ENCODE measurements at regions not wholly inside any gene's neighbourhood (a gene's known extent, or its start where the extent isn't known, plus 50 kb on each side); places are given as distances from the start of the nearest gene placed in this dataset.
A peak's percentile ranks its signal among the peaks of the same experiment; 100 is the strongest.
"Not testable (repeated sequence)": the region's sequence is repeated elsewhere in the genome, so short reads cannot be mapped to it uniquely, and the experiment has no call there.

DNA sequence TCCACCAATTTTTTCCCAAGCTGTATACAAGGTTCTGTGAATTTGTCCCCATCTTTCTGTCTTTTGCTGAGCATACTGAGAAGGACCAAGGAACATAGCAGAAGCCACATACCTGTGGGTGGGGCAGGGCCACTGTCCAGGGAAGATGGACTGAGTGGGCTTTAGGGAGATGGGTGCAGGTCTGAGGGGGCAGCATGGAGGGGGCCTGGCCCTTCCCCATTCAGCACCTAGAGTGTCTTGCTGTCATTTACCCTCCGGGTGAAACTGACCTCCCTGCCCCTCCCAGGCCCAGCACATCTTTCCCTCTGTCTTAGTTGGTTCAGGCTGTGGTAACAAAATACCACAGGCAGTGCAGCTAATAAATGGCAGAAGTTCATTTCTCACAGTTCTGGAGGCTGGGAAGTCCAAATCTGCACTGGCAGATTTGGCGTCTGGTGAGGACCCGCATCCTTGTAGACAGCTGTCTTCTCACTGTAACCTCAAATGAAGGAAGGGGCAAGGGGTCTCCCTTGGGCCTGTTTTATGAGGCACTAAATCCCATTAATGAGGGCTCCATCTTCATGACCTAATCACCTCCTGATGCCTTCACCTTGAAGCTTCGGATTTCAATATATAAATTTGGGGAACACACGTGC, 180.0 kb upstream of the SMAD3 start:
- Histone ChIP-seq H3K4me3 (ENCODE audit: low read depth, low read length, poor library complexity, severe bottlenecking) (no peak overlapping the region), H3K9me2 (ENCODE audit: insufficient read depth, low read length) (no peaks in the 10 kb centered on the region), H3K9me3 (ENCODE audit: low read length) (peaks cover 14% of the 10 kb centered on the region), H3K27ac (ENCODE audit: low read depth, low read length, poor library complexity, severe bottlenecking) (no peak overlapping the region), H3K4me2 (ENCODE audit: low read length) (no peak overlapping the region), H3K79me2 (ENCODE audit: insufficient read depth, low read depth, low read length) (no peaks in the 10 kb centered on the region), H3K4me1 (ENCODE audit: insufficient read depth, low read length, poor library complexity, severe bottlenecking) (no peaks in the 10 kb centered on the region), H4K20me1 (ENCODE audit: insufficient read depth, low read length) (no peaks in the 10 kb centered on the region), H2AFZ (ENCODE audit: low read length) (no peak overlapping the region), H3K36me3 (ENCODE audit: insufficient read depth, low read length) (no peaks in the 10 kb centered on the region)
- ChIA-PET POLR2A (interaction anchor here (1.0 kb wide), 1 partner anchor 9 kb away, joined by 3 read pairs; no protein-coding TSS in a partner anchor), CTCF (ENCODE audit: unreplicated experiment) (interaction anchor here (0.5 to 0.8 kb wide), 2 partner anchors 17 to 185 kb away, joined by 3 read pairs; no protein-coding TSS in a partner anchor)
- no peak for DNase-seq (ENCODE audit: low spot score)
- no TSS peak for BruUV-seq (replicated peaks)
- intact Hi-C loops (cut with micrococcal nuclease; ENCODE audit: unreplicated experiment): no loop called here
- no peak for TF ChIP-seq CTCF (conservative IDR thresholded peaks at IDR 0.05; ENCODE audit: low read length)
- TF ChIP-seq EZH2phosphoT487 (IDR thresholded peaks at IDR 0.05; ENCODE audit: borderline replicate concordance, low read depth, low read length): no peak

DNA sequence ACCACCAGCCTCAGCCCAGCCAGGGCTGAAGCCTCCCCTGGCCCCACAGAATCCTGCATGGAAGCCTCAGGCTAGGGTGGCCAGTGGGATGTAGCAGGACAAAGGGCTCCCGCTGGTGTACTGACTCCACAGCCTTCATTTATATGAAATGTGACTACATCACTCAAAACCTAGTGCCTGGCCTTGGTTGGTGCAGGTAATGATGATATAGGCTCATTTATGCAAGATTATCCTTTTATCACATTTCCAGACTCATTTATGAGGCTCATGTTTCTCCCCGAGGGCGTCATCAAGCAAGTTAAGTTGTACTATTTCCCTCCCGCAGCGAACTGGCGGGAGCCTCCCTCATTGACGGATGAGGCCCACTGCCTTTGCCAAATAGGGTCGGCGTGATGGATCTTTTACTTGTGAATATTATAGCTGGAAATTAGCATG, 179.1 kb upstream of the SMAD3 start:
- H3K4me1 ChIP-seq (ENCODE audit: insufficient read depth, low read length, poor library complexity, severe bottlenecking): no peaks in the 10 kb centered on the region
- H3K9me2 ChIP-seq (ENCODE audit: insufficient read depth, low read length): no peaks in the 10 kb centered on the region
- H3K4me2 ChIP-seq (ENCODE audit: low read length): no peak overlapping the region
- intact Hi-C loops (cut with micrococcal nuclease; ENCODE audit: unreplicated experiment): no loop called here
- no TSS peak for BruUV-seq (replicated peaks)
- CTCF ChIA-PET (ENCODE audit: unreplicated experiment): interaction anchor here (0.5 to 0.8 kb wide), 2 partner anchors 16 to 186 kb away, joined by 3 read pairs; no protein-coding TSS in a partner anchor
- peaks cover 14% of the 10 kb centered on the region for H3K9me3 ChIP-seq (ENCODE audit: low read length)
- no peak overlapping the region for H3K4me3 ChIP-seq (ENCODE audit: low read depth, low read length, poor library complexity, severe bottlenecking)
- H3K27ac ChIP-seq (ENCODE audit: low read depth, low read length, poor library complexity, severe bottlenecking): no peak overlapping the region
- no peaks in the 10 kb centered on the region for H3K36me3 ChIP-seq (ENCODE audit: insufficient read depth, low read length)
- DNase-seq (ENCODE audit: low spot score): no peak
- no peak overlapping the region for H2AFZ ChIP-seq (ENCODE audit: low read length)
- no peak for TF ChIP-seq CTCF (conservative IDR thresholded peaks at IDR 0.05; ENCODE audit: low read length)
- TF ChIP-seq EZH2phosphoT487 (IDR thresholded peaks at IDR 0.05; ENCODE audit: borderline replicate concordance, low read depth, low read length): no peak
- H3K79me2 ChIP-seq (ENCODE audit: insufficient read depth, low read depth, low read length): no peaks in the 10 kb centered on the region
- POLR2A ChIA-PET: interaction anchor here (1.0 kb wide), 1 partner anchor 10 kb away, joined by 3 read pairs; no protein-coding TSS in a partner anchor
- no peaks in the 10 kb centered on the region for H4K20me1 ChIP-seq (ENCODE audit: insufficient read depth, low read length)

DNA sequence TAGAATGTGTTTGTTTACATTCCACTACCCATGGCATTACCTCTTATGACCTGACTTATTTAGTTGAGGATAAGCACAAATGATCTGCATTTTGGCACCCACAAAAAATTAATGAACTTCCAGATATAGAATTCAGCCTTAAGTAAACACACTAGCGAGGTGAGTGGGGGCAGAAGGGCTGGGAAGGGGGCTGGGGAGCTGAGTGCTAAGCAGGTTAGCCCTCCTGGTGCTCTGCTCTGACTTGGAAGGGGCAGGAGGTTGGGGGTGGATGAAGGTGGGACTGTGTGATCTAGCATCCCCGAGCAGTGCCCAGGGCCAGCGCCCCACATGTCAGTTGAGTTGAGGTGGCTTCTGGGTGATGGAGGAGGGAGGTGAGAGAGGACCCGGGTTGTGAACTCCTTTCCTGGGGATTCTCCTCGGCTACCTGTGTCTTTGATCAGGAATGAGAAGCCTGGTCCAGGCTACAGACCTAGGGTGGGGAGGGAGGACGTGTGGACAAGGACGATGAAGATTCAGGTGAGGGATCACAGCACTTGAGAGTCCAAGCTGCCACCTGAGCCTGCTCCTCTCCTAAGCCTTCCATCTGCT, 178.6 kb upstream of the SMAD3 start:
- Histone ChIP-seq H2AFZ (ENCODE audit: low read length) (no peak overlapping the region), H3K4me2 (ENCODE audit: low read length) (no peak overlapping the region), H3K9me3 (ENCODE audit: low read length) (peaks cover 14% of the 10 kb centered on the region), H3K9me2 (ENCODE audit: insufficient read depth, low read length) (no peaks in the 10 kb centered on the region), H3K79me2 (ENCODE audit: insufficient read depth, low read depth, low read length) (no peaks in the 10 kb centered on the region), H3K4me1 (ENCODE audit: insufficient read depth, low read length, poor library complexity, severe bottlenecking) (no peaks in the 10 kb centered on the region), H3K4me3 (ENCODE audit: low read depth, low read length, poor library complexity, severe bottlenecking) (no peak overlapping the region), H3K36me3 (ENCODE audit: insufficient read depth, low read length) (no peaks in the 10 kb centered on the region), H4K20me1 (ENCODE audit: insufficient read depth, low read length) (no peaks in the 10 kb centered on the region), H3K27ac (ENCODE audit: low read depth, low read length, poor library complexity, severe bottlenecking) (no peak overlapping the region)
- intact Hi-C loops (cut with micrococcal nuclease; ENCODE audit: unreplicated experiment): no loop called here
- BruUV-seq (replicated peaks): no TSS peak
- ChIA-PET POLR2A (interaction anchor here (1.0 kb wide), 1 partner anchor 10 kb away, joined by 3 read pairs; no protein-coding TSS in a partner anchor), CTCF (ENCODE audit: unreplicated experiment) (no interaction called here)
- DNase-seq (ENCODE audit: low spot score): no peak
- TF ChIP-seq EZH2phosphoT487 (IDR thresholded peaks at IDR 0.05; ENCODE audit: borderline replicate concordance, low read depth, low read length) (no peak), CTCF (conservative IDR thresholded peaks at IDR 0.05; ENCODE audit: low read length) (no peak)

DNA sequence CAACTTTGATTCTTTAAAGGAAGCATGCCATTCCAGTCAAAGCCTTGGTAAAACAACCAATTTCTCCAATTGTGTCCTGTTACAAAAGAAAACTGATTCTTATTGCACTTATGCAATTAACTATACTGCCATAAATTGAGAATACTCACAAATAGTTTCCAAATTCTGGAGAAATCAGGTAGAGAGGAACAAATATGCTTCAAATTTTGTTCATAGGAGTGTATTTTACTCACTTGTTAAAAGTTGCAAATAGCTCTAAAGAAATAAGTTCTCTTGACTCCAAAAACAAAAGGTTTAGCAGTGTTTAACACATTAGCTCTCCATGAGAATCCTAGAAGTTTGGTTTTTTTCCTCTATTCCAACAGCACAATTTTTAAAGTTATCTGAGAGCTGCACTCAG, 176.1 kb upstream of the SMAD3 start:
- H3K4me2 ChIP-seq (ENCODE audit: low read length); BruUV-seq (replicated peaks); intact Hi-C loops (cut with micrococcal nuclease; ENCODE audit: unreplicated experiment); POLR2A ChIA-PET; H3K4me3 ChIP-seq (ENCODE audit: low read depth, low read length, poor library complexity, severe bottlenecking); H3K79me2 ChIP-seq (ENCODE audit: insufficient read depth, low read depth, low read length); CTCF ChIA-PET (ENCODE audit: unreplicated experiment); H4K20me1 ChIP-seq (ENCODE audit: insufficient read depth, low read length); H3K27ac ChIP-seq (ENCODE audit: low read depth, low read length, poor library complexity, severe bottlenecking); H3K36me3 ChIP-seq (ENCODE audit: insufficient read depth, low read length); H3K4me1 ChIP-seq (ENCODE audit: insufficient read depth, low read length, poor library complexity, severe bottlenecking); H2AFZ ChIP-seq (ENCODE audit: low read length); H3K9me2 ChIP-seq (ENCODE audit: insufficient read depth, low read length): not testable (repeated sequence)
- H3K9me3 ChIP-seq (ENCODE audit: low read length): peaks cover 14% of the 10 kb centered on the region
- peak; percentile 5 for DNase-seq (ENCODE audit: low spot score)

All from OCI-LY7 (cell line).